SK-N-SH treated with all-trans-retinoic acid at 6 μM for 48 hours (cell line): ENCODE measurements at regions not wholly inside any gene's neighbourhood (a gene's known extent, or its start where the extent isn't known, plus 50 kb on each side); places are given as distances from the start of the nearest gene placed in this dataset.

Source experiments
- BACH2 ChIP-seq: fragments of 250-450 bp; sonication (Bioruptor Pico); IDR thresholded peaks from 2 replicates; pipeline ENCODE4 v1.9.0; 2021; ENCODE audit warnings: mild to moderate bottlenecking, borderline replicate concordance
- POU6F1 ChIP-seq: fragments of 250-450 bp; sonication (Bioruptor Pico); IDR thresholded peaks from 2 replicates; pipeline ENCODE4 v1.8.0; 2021; ENCODE audit warnings: low read depth, mild to moderate bottlenecking, moderate library complexity, borderline replicate concordance

GRCh38 chr9:88041447-88041846, 67.1 kb upstream of the CDK20 start:
- TF ChIP-seq BACH2 (CRISPR knock-in tag) = no peak
- no peak for TF ChIP-seq POU6F1 (CRISPR knock-in tag)
